GM19351 (cell line): ENCODE measurements at regions not wholly inside any gene's neighbourhood (a gene's known extent, or its start where the extent isn't known, plus 50 kb on each side); places are given as distances from the start of the nearest gene placed in this dataset.

Experiments used
- ATAC-seq: cut with Tn5 transposase; IDR thresholded peaks from one replicate; pipeline ENCODE4 v1.9.1; 2021; ENCODE audit warnings: mild to moderate bottlenecking, moderate library complexity; ENCODE audit not compliant: unreplicated experiment

DNA sequence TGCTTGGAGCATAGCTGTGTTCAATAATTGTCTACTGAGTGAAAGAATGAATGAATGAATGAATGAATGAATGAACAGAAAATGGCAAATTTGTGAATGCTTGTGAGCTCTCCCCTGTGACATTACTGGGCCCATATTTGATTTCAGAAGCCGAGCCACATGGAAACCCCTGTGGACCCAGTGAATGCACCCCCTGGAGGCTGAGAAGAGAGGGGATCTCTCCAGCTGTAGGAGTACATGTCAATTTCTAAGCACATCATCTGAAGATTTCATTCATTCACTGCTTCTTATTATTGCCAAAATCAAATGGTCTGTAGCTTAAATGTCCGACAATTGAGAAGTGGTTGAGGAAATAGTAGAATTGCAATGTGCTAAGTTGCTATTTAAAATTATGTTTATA, 58.3 kb upstream of the DOCK1 start:
- no peak for ATAC-seq

DNA sequence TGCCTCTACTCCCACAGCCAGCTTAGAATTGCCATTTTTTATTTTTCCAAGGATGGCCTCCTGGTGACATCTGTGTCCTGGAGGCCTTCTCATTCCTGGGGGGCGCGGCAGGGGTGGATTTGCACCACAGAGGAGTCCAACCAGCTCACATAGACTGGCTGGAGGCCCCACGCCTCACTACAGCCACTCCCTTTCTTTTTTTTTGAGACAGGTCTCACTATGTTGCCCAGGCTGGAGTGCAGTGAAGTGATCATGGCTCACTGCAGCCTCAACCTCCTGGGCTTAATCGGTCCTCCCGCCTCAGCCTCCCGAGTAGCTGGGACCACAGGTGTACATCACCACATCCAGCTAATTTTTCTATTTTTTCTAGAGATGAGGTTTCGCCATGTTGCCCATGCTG, 57.6 kb upstream of the DOCK1 start:
- no peak for ATAC-seq

- no peak for ATAC-seq
These were observed 55.6 kb upstream of the DOCK1 start for GRCh38 chr10:126849646-126850045.

GRCh38 chr10:126851414-126852108, 53.7 kb upstream of the DOCK1 start:
- no peak for ATAC-seq

DNA sequence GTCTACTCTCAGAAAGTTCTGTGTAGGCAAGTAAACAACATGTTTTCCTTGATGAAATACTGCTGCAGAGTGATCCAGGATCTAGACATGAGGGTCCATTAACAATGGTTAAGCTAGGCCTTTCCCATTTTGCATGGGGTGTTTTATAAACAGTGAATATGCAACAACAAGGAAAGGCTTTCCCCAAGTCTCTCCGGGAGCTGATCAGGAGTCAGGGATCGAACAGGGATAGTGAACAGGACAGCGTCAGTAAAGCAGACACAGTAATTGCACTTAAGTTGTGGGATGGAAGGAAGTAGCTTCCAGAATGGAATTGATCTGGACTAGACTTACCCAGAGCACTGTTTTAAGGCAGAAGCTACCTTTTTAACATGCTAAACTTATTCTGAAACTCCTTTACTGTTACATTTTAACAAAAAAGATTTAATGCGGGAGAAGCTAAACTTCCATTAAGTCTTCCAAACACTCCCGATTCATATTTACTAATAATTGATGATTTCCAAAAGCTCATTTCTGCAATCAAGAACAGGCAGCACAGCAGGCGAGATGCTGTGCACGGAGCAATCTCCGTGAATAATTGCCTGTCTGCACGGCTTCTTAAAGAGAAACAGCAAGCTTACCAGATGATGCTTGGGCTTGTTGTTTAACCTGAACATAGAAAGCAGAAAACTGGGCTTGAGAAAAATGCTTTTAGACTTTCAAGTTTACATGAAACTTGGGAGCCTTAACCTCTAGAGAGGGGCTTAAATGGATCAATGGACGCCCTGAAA, 50.3 kb upstream of the DOCK1 start:
- no peak for ATAC-seq
